Testis (tissue), 2 donors: ENCODE measurements at regions not wholly inside any gene's neighbourhood (a gene's known extent, or its start where the extent isn't known, plus 50 kb on each side); places are given as distances from the start of the nearest gene placed in this dataset.

Experiments used
- POLR2A ChIP-seq: fragments of 450-650 bp; IDR thresholded peaks from one replicate; pipeline ENCODE4 v1.6.1; 2017; ENCODE audit warnings: antibody characterized with exemption, mild to moderate bottlenecking, moderate library complexity
- TF ChIP-seq, protein P1 (sequence below), 3 experiments: fragments of 450-650 bp in 2 of 3; fragments of 200-600 bp in 1 of 3; sonication (generic) in 1 of 3; IDR thresholded peaks; one replicate each; pipeline ENCODE4 v1.5.1; 2016 to 2019; ENCODE audit warnings: antibody characterized with exemption in 3 of 3, mild to moderate bottlenecking in 2 of 3, moderate library complexity in 1 of 3

GRCh38 chr21:16004086-16004485, 274.3 kb downstream of the USP25 start:
- TF ChIP-seq, protein P1, sequence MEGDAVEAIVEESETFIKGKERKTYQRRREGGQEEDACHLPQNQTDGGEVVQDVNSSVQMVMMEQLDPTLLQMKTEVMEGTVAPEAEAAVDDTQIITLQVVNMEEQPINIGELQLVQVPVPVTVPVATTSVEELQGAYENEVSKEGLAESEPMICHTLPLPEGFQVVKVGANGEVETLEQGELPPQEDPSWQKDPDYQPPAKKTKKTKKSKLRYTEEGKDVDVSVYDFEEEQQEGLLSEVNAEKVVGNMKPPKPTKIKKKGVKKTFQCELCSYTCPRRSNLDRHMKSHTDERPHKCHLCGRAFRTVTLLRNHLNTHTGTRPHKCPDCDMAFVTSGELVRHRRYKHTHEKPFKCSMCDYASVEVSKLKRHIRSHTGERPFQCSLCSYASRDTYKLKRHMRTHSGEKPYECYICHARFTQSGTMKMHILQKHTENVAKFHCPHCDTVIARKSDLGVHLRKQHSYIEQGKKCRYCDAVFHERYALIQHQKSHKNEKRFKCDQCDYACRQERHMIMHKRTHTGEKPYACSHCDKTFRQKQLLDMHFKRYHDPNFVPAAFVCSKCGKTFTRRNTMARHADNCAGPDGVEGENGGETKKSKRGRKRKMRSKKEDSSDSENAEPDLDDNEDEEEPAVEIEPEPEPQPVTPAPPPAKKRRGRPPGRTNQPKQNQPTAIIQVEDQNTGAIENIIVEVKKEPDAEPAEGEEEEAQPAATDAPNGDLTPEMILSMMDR (IDR thresholded peaks at IDR 0.05), result no peak
- TF ChIP-seq POLR2A, result no peak
